ENCODE measurements at regions not wholly inside any gene's neighbourhood (a gene's known extent, or its start where the extent isn't known, plus 50 kb on each side); places are given as distances from the start of the nearest gene placed in this dataset.

GRCh38 chr5:81859624-81860023 lies 108.7 kb upstream of the SSBP2 start:
- in situ Hi-C loops (cut with HindIII; ENCODE audit: low sequenced_read_pairs), result no loop called here
- no peak for DNase-seq (ENCODE audit: low spot score)

- DNase-seq (ENCODE audit: low spot score), result peak; percentile 98
- in situ Hi-C loops (cut with HindIII; ENCODE audit: low sequenced_read_pairs), result no loop called here
Measured at GRCh38 chr5:81856948-81857928, 106.3 kb upstream of the SSBP2 start.

GRCh38 chr5:81855591-81855990 lies 104.7 kb upstream of the SSBP2 start:
- peak; percentile 47 for DNase-seq (ENCODE audit: low spot score)
- in situ Hi-C loops (cut with HindIII; ENCODE audit: low sequenced_read_pairs), result no loop called here

DNA sequence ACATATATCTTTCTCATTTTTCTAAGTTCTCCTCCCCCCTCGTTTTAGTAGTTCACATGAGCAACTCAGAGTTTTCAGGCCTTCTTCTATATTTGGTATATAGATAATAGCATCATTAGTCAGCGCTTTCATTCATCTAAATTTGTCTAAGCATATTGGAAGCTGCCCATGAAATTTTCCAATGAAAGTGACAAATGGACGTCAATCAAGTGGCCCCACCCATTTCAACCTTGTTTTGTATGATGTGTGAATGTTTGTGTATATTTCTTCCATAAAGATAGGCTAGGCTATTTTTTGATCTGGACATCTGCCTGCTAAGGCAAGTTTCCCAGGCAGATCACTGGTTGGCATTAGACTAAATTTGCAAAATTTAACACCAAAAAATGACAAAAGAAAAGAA lies 104.0 kb upstream of the SSBP2 start:
- DNase-seq (ENCODE audit: low spot score), result peak; percentile 80
- in situ Hi-C loops (cut with HindIII; ENCODE audit: low sequenced_read_pairs), result no loop called here

GRCh38 chr5:81854485-81854884 lies 103.6 kb upstream of the SSBP2 start:
- in situ Hi-C loops (cut with HindIII; ENCODE audit: low sequenced_read_pairs), result no loop called here
- DNase-seq (ENCODE audit: low spot score), result peak; percentile 27

GRCh38 chr5:81853030-81853357 lies 102.1 kb upstream of the SSBP2 start:
- in situ Hi-C loops (cut with HindIII; ENCODE audit: low sequenced_read_pairs), result no loop called here
- peak; percentile 45 for DNase-seq (ENCODE audit: low spot score)

GRCh38 chr5:81852291-81853029 lies 101.6 kb upstream of the SSBP2 start:
- peak; percentile 57 for DNase-seq (ENCODE audit: low spot score)
- in situ Hi-C loops (cut with HindIII; ENCODE audit: low sequenced_read_pairs), result no loop called here

DNA sequence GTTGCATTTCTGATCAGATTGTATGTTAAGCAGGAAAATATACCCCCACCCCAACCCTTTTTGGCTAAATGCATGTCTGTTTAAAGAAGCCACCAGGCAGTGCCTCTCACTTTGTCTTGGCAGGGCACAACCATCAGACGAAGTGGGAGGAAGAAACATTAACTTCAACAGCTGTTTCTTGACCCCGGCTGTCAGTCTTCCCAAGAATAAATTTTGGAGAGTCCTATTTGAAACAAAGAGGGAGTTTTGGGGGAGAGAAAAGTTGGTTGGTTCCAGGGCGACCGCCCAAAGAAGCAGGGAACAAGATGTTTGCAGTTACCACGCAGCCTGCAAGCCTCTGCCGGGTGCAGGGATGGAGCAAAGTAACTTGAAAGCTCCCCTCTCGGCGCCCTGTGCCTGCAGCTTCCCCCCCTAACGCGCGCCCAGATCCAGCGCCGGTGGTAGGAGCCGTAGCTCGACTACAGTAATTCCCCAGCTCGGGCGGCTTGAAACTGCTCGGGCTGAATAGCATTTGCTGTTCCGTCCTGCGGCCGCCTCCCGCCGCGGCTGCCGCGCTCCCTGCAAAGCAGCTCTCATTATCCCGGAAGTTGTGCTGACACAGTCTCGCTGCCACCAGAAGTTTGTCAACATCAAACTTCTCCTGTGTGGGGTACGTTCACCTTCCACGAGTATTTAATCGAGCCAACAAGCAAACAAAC lies 100.7 kb upstream of the SSBP2 start:
- in situ Hi-C loops (cut with HindIII; ENCODE audit: low sequenced_read_pairs), result no loop called here
- peak; percentile 94 for DNase-seq (ENCODE audit: low spot score)

DNA sequence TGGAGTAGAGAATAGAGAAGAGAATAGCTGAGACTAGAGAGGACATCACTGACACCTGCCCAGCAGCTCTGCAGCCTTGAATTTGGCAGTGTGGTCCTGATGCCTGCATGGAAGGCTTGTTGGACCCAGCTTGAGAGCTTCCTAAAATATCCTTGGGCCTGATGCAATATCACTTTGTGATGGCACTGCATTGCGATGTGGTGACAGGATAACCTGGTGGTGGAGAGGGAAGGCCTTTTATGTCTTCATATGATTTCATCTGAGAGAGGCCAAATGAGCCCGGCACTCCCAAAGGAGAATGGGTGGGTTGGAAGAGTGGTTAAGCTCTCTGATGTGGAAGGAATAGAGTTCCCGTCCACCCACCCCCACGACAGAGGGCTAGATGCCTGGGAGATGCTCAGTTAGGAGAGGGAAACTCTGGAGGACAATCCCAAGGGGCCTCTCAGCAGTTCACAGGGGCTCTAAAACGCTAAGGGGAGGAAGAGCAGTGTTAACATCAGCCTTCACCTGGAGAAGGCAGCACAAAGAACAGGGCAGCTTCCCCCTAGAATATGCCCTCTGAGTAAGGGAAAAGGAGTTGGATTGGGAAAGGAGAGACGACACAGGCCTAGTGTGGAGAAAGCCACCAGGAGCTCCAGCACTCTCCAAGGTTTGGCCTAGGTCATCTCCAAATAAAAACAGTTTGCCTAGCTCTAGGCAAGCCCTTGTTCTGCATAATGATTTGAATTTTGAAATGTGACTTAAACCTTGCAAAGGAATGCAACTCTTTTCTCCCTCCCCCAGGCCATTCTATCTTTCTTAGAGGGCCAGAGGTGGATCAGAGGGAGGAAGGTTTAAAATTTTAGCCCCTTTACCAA lies 99.8 kb upstream of the SSBP2 start:
- DNase-seq (ENCODE audit: low spot score), result peak; percentile 51
- in situ Hi-C loops (cut with HindIII; ENCODE audit: low sequenced_read_pairs), result no loop called here

DNA sequence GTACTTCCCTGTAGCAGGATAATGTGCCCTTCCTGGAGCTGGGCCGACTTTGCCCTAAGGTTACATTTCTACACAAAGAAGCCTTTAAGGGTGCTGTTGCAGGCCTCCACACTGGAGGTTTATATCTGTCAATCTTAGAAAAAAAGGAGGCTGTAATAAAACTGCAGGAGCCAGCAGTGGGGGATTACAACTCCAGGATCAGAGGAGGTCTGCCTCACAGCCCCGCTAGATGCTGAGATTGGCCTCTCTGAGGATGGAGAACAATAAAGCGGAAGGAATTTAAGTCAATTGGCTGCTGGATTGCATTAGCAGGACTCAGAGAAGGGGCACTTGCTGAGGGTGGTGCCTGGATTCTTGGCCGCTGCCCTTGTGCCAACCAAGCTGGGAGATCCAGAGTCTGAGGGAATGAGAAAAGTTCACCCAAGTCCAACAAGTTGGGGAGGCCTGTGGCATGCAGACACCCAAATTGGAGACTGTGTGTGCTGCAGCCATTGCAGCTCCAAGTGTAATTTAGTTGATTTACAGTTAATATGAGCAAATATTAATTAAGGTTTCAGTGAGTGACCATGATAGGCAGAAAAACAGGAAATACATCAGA lies 99.0 kb upstream of the SSBP2 start:
- in situ Hi-C loops (cut with HindIII; ENCODE audit: low sequenced_read_pairs), result no loop called here
- peak; percentile 21 for DNase-seq (ENCODE audit: low spot score)

GRCh38 chr5:81848362-81848880 lies 97.5 kb upstream of the SSBP2 start:
- peak; percentile 61 for DNase-seq (ENCODE audit: low spot score)
- in situ Hi-C loops (cut with HindIII; ENCODE audit: low sequenced_read_pairs), result no loop called here

DNA sequence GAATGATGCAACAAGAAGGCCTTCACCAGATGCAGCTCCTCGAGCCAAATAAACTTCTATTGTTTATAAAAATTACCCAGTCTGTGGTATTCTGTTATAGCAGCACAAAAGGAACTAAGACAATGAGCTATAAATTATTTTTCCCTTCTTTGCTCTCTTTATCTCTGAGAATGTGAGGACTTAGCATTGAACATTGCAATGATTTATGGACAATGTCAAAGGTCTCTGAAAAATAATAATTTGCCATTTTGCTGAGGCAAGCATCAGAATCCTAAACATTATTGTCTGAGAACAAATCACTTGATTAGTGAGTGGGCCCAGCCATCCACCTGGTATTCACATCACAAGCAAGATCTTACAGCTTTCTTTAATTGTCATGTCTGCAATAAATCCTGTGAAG lies 95.4 kb upstream of the SSBP2 start:
- in situ Hi-C loops (cut with HindIII; ENCODE audit: low sequenced_read_pairs), result no loop called here
- DNase-seq (ENCODE audit: low spot score), result no peak

DNA sequence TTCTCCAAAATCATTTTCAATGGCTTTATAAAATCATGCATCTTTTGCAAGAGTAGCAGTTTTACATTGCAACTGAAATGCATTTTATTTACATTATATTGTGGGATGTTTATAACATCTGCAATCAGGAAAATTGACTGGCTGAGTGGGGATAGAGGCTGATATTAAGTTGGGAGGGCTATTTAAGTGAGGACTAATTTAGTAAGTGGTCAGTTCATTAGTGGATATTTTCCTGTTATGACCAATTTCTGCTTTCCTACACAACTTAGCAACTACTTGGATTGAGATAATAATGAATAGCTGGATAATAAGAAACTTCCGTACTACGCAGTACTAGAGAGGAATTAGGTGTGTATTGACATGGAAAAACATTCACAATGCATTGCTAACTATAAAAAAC lies 92.9 kb upstream of the SSBP2 start:
- DNase-seq (ENCODE audit: low spot score), result no peak
- in situ Hi-C loops (cut with HindIII; ENCODE audit: low sequenced_read_pairs), result no loop called here

DNA sequence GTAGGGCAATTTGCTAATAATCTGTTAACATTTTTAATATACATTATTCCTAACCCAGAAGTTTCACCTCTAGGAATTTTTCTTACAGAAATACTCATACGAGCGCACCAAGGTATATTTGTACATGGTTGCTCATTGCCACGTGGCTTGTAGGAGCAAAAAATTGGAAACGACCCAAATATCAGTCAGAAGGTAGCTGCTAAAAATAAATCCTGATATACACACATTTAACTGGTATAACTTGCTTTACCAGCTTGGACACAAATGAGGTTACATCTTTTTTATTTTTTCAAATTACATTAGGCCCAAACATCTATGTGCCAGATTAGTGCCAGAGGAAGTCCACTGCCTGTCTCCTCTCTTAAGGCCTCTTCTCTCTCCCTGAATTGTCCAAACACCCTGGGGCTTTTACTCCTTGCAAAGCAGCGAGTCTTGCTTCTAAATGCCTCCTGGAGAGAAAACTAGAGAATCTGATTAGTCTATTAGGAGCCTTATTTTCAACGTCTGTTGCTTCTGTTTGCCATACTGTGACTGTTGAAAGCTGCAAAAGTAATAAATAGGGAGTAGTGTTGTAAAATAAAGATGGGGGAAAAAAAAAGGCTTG lies 92.0 kb upstream of the SSBP2 start:
- in situ Hi-C loops (cut with HindIII; ENCODE audit: low sequenced_read_pairs), result no loop called here
- DNase-seq (ENCODE audit: low spot score), result peak; percentile 49

GRCh38 chr5:81839034-81839433 lies 88.1 kb upstream of the SSBP2 start:
- in situ Hi-C loops (cut with HindIII; ENCODE audit: low sequenced_read_pairs), result no loop called here
- no peak for DNase-seq (ENCODE audit: low spot score)

DNA sequence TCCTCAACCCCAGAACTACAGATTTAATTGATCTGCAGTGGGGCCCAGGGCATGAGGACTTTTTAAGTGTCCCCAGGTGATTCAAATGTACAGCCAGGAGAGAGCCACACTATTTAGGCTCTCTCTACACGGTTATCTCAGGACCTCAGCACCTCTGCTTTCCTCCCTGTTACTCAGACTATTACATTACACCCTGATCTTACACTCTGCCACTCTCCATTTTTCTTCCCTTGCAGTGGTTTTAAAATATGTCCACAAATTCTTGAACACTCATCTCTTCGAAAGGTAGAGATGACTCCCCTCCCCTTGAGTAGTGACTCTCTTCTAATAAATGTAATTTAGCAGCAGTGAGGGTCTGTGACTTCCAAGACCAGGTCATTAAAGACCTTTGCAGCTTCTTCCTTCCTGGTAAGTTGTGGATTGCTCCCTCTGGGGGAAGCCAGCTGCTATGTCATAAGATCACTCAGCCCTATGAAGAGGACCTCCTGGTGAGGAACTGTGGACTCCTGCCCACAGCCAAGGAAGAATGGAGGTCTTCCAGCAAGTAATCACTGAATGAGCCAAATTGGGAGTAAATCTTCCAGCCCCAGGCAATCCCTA lies 87.5 kb upstream of the SSBP2 start:
- in situ Hi-C loops (cut with HindIII; ENCODE audit: low sequenced_read_pairs), result no loop called here
- peak; percentile 29 for DNase-seq (ENCODE audit: low spot score)

DNA sequence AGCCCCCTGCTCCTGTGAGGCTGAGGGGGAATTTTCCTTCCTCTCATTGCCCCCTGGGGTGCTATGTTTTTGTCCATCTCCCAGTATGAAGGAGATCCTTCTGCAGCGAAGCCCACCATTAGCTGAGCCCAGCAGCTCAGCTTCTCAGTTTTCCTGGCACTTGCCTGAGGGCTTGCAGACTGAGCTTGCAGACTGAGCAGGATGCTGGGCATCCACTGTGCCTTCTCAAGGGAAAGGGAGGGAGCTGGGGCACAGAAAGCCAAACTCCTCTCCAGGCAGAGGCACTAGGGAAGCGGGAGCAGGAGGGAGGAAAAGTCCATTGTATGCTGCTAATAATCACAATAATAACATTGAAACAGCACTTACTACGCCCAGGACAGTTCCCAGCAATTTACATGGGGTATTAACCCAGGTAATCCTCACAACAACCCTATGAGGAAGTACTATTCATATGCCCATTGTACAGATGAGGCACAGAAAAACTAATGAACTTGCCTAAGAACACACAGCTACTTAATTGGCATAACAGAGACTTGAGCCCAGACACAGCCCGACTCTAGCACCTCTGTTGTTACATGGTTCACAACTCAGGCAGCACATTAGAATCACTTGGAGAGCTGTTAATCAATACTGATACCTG lies 86.9 kb upstream of the SSBP2 start:
- in situ Hi-C loops (cut with HindIII; ENCODE audit: low sequenced_read_pairs), result no loop called here
- no peak for DNase-seq (ENCODE audit: low spot score)
